Vagina (tissue), 2 donors: ENCODE measurements at regions not wholly inside any gene's neighbourhood (a gene's known extent, or its start where the extent isn't known, plus 50 kb on each side); places are given as distances from the start of the nearest gene placed in this dataset.

Source experiments
- POLR2A ChIP-seq, 2 donors: fragments of 450-650 bp; IDR thresholded peaks; one replicate each; pipeline ENCODE4 v1.6.1; 2017; ENCODE audit warnings: antibody characterized with exemption in 2 of 2, mild to moderate bottlenecking in 2 of 2, moderate library complexity in 2 of 2
- POLR2AphosphoS5 ChIP-seq, 2 donors: sonication (generic); formaldehyde crosslinking; IDR thresholded peaks; one replicate each; pipeline ENCODE4 v1.9.0; 2017; ENCODE audit warnings: antibody characterized with exemption in 2 of 2, mild to moderate bottlenecking in 2 of 2, low read depth in 1 of 2; ENCODE audit not compliant: insufficient read depth in 1 of 2
- TF ChIP-seq, protein P1 (sequence below), 3 experiments: fragments of 450-650 bp in 2 of 3; fragments of 200-600 bp in 1 of 3; sonication (generic) in 1 of 3; IDR thresholded peaks; one replicate each; pipeline ENCODE4 v1.5.1; 2017 to 2019; ENCODE audit warnings: antibody characterized with exemption in 3 of 3, mild to moderate bottlenecking in 2 of 3, moderate library complexity in 2 of 3

DNA sequence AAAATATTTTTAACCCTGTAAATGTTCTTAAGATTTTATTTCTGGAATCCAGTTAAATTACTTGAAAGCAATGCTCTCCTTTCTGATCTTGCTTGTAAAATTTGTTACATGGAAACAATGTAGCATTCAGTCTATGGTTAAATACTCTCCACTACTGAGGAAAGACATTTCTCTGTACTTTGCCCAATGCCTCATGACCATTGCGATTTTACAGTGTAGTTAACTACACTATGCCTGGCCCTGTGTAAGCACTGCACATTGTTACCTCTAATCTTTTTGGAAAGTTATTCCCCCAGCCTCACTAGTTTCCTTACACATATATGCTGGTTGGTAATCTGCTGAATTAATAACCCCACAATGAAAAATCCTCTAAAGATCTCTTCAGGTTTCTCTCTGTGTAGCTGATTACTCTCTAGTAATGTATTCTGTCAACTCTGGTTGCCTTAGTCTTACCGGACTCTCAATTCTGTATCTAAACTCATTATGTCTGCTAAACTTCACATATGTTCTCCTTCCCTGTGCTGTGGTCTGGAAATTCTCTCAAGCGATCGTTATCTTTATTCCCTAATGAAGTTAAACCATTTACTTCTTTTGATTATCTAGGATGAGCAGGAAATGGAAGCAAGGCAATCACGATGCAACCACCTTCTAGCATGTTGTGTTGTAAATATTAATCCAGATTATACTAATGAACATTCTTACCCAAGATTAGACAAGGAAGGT lies 58.7 kb upstream of the TMEM106B start:
- TF ChIP-seq, protein P1, sequence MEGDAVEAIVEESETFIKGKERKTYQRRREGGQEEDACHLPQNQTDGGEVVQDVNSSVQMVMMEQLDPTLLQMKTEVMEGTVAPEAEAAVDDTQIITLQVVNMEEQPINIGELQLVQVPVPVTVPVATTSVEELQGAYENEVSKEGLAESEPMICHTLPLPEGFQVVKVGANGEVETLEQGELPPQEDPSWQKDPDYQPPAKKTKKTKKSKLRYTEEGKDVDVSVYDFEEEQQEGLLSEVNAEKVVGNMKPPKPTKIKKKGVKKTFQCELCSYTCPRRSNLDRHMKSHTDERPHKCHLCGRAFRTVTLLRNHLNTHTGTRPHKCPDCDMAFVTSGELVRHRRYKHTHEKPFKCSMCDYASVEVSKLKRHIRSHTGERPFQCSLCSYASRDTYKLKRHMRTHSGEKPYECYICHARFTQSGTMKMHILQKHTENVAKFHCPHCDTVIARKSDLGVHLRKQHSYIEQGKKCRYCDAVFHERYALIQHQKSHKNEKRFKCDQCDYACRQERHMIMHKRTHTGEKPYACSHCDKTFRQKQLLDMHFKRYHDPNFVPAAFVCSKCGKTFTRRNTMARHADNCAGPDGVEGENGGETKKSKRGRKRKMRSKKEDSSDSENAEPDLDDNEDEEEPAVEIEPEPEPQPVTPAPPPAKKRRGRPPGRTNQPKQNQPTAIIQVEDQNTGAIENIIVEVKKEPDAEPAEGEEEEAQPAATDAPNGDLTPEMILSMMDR (IDR thresholded peaks at IDR 0.05): no peak
- TF ChIP-seq POLR2A (IDR thresholded peaks at IDR 0.05) (no peak), POLR2AphosphoS5 (IDR thresholded peaks at IDR 0.05; ENCODE audit: insufficient read depth in 1 of 2, low read depth in 1 of 2) (no peak)
